ENCODE measurements at regions not wholly inside any gene's neighbourhood (a gene's known extent, or its start where the extent isn't known, plus 50 kb on each side); places are given as distances from the start of the nearest gene placed in this dataset.
"Not testable (repeated sequence)": the region's sequence is repeated elsewhere in the genome, so short reads cannot be mapped to it uniquely, and the experiment has no call there.

- no peaks in the 10 kb centered on the region for H3K4me1 Mint-ChIP-seq
- no peaks in the 10 kb centered on the region for H3K9me3 Mint-ChIP-seq
- no peaks in the 10 kb centered on the region for H3K36me3 Mint-ChIP-seq
- H3K4me3 Mint-ChIP-seq = no peak overlapping the region
- no peak overlapping the region for H3K27ac Mint-ChIP-seq
- H3K27me3 Mint-ChIP-seq = no peaks in the 10 kb centered on the region
Observed at GRCh38 chrX:97858592-97858991, 974.9 kb downstream of the RPA4 start.

- Mint-ChIP-seq H3K36me3 (no peaks in the 10 kb centered on the region), H3K9me3 (no peaks in the 10 kb centered on the region), H3K27me3 (no peaks in the 10 kb centered on the region), H3K27ac (no peak overlapping the region), H3K4me3 (no peak overlapping the region), H3K4me1 (no peaks in the 10 kb centered on the region)
Observed at GRCh38 chrX:97860226-97860625, 976.5 kb downstream of the RPA4 start.

GRCh38 chrX:97863261-97863660 lies 979.6 kb downstream of the RPA4 start:
- Mint-ChIP-seq H3K4me3 (no peak overlapping the region), H3K9me3 (no peaks in the 10 kb centered on the region), H3K27ac (no peak overlapping the region), H3K4me1 (no peaks in the 10 kb centered on the region), H3K27me3 (no peaks in the 10 kb centered on the region), H3K36me3 (no peaks in the 10 kb centered on the region)

- Mint-ChIP-seq H3K36me3 (no peaks in the 10 kb centered on the region), H3K9me3 (no peaks in the 10 kb centered on the region), H3K27me3 (no peaks in the 10 kb centered on the region), H3K4me1 (no peaks in the 10 kb centered on the region), H3K4me3 (no peak overlapping the region), H3K27ac (no peak overlapping the region)
Observed at GRCh38 chrX:97867266-97867665, 983.6 kb downstream of the RPA4 start.

- H3K36me3 Mint-ChIP-seq = no peaks in the 10 kb centered on the region
- H3K27ac Mint-ChIP-seq = no peak overlapping the region
- no peaks in the 10 kb centered on the region for H3K4me1 Mint-ChIP-seq
Observed at GRCh38 chrX:97876697-97877407, 993.1 kb downstream of the RPA4 start.

GRCh38 chrX:97882306-97882705 lies 998.6 kb downstream of the RPA4 start:
- no peaks in the 10 kb centered on the region for H3K9me3 Mint-ChIP-seq
- no peaks in the 10 kb centered on the region for H3K27me3 Mint-ChIP-seq
- no peak overlapping the region for H3K4me3 Mint-ChIP-seq
- H3K36me3 Mint-ChIP-seq = no peaks in the 10 kb centered on the region
- H3K27ac Mint-ChIP-seq = no peak overlapping the region
- no peaks in the 10 kb centered on the region for H3K4me1 Mint-ChIP-seq

More at GRCh38 chrX:97876697-97877407, 993.1 kb downstream of the RPA4 start:
- Mint-ChIP-seq H3K9me3 (no peaks in the 10 kb centered on the region), H3K4me3 (no peak overlapping the region), H3K27me3 (no peaks in the 10 kb centered on the region)

- Mint-ChIP-seq H3K4me1 (no peaks in the 10 kb centered on the region), H3K27ac (no peak overlapping the region), H3K9me3 (peaks cover 2 to 3% (median 2%) of the 10 kb centered on the region in 3 donors)
Observed at GRCh38 chrX:97895751-97896150, 1012.0 kb downstream of the RPA4 start.

GRCh38 chrX:97897998-97898397 lies 1014.3 kb downstream of the RPA4 start:
- Mint-ChIP-seq H3K36me3 (no peaks in the 10 kb centered on the region), H3K4me3 (no peak overlapping the region), H3K27me3 (peaks cover 3% of the 10 kb centered on the region)

More at GRCh38 chrX:97895751-97896150, 1012.0 kb downstream of the RPA4 start:
- Mint-ChIP-seq H3K4me3 (no peak overlapping the region), H3K36me3 (no peaks in the 10 kb centered on the region), H3K27me3 (no peaks in the 10 kb centered on the region)

GRCh38 chrX:97898798-97899197 lies 1015.1 kb downstream of the RPA4 start:
- Mint-ChIP-seq H3K27me3 (peaks cover 5% of the 10 kb centered on the region), H3K36me3 (no peaks in the 10 kb centered on the region), H3K4me1 (peaks cover 0 to 2% (median 1%) of the 10 kb centered on the region in 3 donors), H3K9me3 (peaks cover 0 to 5% (median 2%) of the 10 kb centered on the region in 3 donors), H3K4me3 (no peak overlapping the region), H3K27ac (no peak overlapping the region)

More at GRCh38 chrX:97897998-97898397, 1014.3 kb downstream of the RPA4 start:
- Mint-ChIP-seq H3K4me1 (peaks cover 0 to 2% (median 1%) of the 10 kb centered on the region in 3 donors), H3K27ac (no peak overlapping the region), H3K9me3 (peaks cover 0 to 7% (median 2%) of the 10 kb centered on the region in 3 donors)

GRCh38 chrX:97907791-97908190 lies 1024.1 kb downstream of the RPA4 start:
- Mint-ChIP-seq H3K36me3 (peaks cover 1% of the 10 kb centered on the region), H3K27ac (no peak overlapping the region), H3K9me3 (peaks cover 8 to 11% (median 8%) of the 10 kb centered on the region in 3 donors), H3K4me3 (no peak overlapping the region), H3K4me1 (peaks cover 5 to 6% (median 6%) of the 10 kb centered on the region in 3 donors), H3K27me3 (peaks cover 5% of the 10 kb centered on the region)

GRCh38 chrX:97909245-97909644 lies 1025.5 kb downstream of the RPA4 start:
- Mint-ChIP-seq H3K4me3 (no peak overlapping the region), H3K27ac (no peak overlapping the region), H3K36me3 (peaks cover 1% of the 10 kb centered on the region), H3K4me1 (peaks cover 5 to 6% (median 6%) of the 10 kb centered on the region in 3 donors), H3K9me3 (peaks cover 8 to 12% (median 11%) of the 10 kb centered on the region in 3 donors), H3K27me3 (peaks cover 2% of the 10 kb centered on the region)

GRCh38 chrX:97915390-97915789 lies 1031.7 kb downstream of the RPA4 start:
- H3K27ac Mint-ChIP-seq, H3K36me3 Mint-ChIP-seq, H3K9me3 Mint-ChIP-seq, H3K27me3 Mint-ChIP-seq, H3K4me1 Mint-ChIP-seq, H3K4me3 Mint-ChIP-seq: not testable (repeated sequence)

- H3K4me3 Mint-ChIP-seq, H3K27me3 Mint-ChIP-seq, H3K27ac Mint-ChIP-seq, H3K4me1 Mint-ChIP-seq, H3K36me3 Mint-ChIP-seq: not testable (repeated sequence)
- H3K9me3 Mint-ChIP-seq = peaks cover 0 to 17% (median 0%) of the 10 kb centered on the region in 3 donors
Observed at GRCh38 chrX:97921223-97921622, 1037.5 kb downstream of the RPA4 start.

- Mint-ChIP-seq H3K36me3 (peaks cover 2% of the 10 kb centered on the region), H3K9me3 (peaks cover 0 to 9% (median 4%) of the 10 kb centered on the region in 3 donors), H3K27me3 (no peaks in the 10 kb centered on the region), H3K4me3 (no peak overlapping the region), H3K27ac (no peak overlapping the region), H3K4me1 (no peaks in the 10 kb centered on the region)
Observed at GRCh38 chrX:97931586-97931985, 1047.9 kb downstream of the RPA4 start.

- no peak overlapping the region for H3K27ac Mint-ChIP-seq
- H3K4me3 Mint-ChIP-seq = no peak overlapping the region
- peaks cover 2% of the 10 kb centered on the region for H3K36me3 Mint-ChIP-seq
- no peaks in the 10 kb centered on the region for H3K4me1 Mint-ChIP-seq
- H3K27me3 Mint-ChIP-seq = no peaks in the 10 kb centered on the region
- no peaks in the 10 kb centered on the region for H3K9me3 Mint-ChIP-seq
Observed at GRCh38 chrX:97936296-97936695, 1052.6 kb downstream of the RPA4 start.

GRCh38 chrX:97938706-97939105 lies 1055.0 kb downstream of the RPA4 start:
- Mint-ChIP-seq H3K27me3 (no peaks in the 10 kb centered on the region), H3K4me1 (no peaks in the 10 kb centered on the region), H3K36me3 (peaks cover 2% of the 10 kb centered on the region), H3K4me3 (no peak overlapping the region), H3K27ac (no peak overlapping the region), H3K9me3 (peaks cover 0 to 2% (median 0%) of the 10 kb centered on the region in 3 donors)
